Putamen (tissue), 1 donor: ENCODE measurements at regions not wholly inside any gene's neighbourhood (a gene's known extent, or its start where the extent isn't known, plus 50 kb on each side); places are given as distances from the start of the nearest gene placed in this dataset.

Source experiments
- DNase-seq: peaks from one replicate; pipeline ENCODE4 v3.0.0-alpha.2; 2016; ENCODE audit warnings: low spot score

DNA sequence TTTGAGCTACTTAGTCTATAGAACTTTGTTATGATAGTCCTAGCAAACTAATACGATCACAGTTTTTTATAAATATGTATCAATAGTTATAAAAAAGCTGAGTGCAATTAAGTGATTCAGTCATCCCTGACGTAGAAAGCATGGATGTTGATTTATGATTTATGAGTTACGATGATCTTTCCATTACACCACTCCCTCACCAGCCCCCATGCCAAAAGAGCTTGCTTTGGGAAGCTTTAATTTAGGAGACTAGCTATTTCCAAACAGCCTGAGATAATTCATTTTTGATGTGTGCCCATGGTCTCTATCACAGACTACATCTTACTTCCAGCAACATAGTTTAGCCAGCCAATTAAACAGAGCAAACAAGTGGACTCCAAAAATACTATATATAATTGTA, 256.8 kb downstream of the GABRG2 start:
- DNase-seq: no peak

DNA sequence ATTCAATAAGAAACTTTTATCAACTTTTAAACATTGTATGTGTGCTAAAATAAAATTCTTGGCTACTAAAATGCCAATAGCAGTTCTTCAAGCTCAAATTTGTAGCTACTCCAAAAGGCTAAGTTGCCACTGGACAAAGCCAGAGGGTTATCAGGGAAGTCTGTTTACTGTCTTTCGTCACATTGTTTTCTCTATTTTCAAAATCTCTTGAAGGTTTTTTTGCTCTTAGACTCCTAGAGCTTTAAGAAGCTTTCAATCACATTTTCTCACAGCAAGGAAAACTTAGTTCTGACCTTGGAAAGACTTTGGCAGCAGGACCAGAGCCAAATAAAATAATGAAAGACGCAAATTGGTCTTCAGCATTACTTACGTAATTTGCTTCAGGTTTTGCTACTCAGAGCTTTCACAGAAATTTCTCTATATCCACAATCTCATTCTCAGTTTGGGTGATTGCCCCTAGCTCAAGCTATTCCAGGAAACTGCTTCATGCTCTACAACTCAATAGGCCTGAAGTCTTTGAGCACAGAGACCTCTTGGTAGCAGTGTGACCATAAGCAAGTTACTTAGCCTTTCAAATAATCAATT, 257.7 kb downstream of the GABRG2 start:
- no peak for DNase-seq

DNA sequence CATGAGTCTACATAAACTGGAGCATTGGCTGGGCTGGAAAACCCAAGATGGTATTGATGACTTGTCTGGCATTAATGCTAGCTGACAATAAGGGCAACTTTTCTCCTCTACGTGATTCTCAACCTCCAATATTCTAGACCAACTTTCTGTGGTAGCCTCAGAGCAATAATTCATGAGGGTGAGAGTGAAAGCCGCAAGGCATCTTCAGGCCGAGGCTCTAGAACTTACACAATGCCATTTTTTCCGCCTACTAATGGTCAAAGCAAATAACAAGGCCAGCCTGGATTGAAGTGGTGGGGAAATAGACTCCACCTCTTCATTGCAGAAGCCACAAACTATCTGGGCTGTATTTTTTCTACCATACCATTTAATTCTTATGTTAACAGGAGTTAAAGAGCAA, 267.4 kb downstream of the GABRG2 start:
- DNase-seq: no peak

- DNase-seq: no peak
These were observed 292.9 kb downstream of the GABRG2 start for GRCh38 chr5:162360373-162360931.

GRCh38 chr5:162372256-162372655, 304.7 kb downstream of the GABRG2 start:
- no peak for DNase-seq

DNA sequence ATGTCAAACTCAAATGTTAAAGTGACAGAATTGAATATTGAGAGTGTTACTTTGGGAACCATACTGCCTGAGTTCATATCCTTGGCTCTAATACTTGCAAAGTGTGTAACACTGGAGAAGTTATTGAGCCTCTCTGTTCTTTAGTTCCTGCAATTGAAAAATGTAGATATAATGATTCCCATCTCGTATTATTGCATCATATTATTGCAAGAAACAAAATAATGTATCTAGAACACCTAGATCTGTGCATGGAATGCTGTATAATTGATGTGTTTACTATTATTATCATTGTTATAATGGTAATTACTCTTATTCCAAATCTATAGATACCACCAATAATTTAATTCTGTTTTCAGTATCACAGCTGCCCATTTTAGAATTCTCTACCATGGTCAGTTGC, 310.3 kb downstream of the GABRG2 start:
- no peak for DNase-seq

- peak; percentile 60 for DNase-seq
These were observed 315.3 kb downstream of the GABRG2 start for GRCh38 chr5:162382839-162383238.

DNA sequence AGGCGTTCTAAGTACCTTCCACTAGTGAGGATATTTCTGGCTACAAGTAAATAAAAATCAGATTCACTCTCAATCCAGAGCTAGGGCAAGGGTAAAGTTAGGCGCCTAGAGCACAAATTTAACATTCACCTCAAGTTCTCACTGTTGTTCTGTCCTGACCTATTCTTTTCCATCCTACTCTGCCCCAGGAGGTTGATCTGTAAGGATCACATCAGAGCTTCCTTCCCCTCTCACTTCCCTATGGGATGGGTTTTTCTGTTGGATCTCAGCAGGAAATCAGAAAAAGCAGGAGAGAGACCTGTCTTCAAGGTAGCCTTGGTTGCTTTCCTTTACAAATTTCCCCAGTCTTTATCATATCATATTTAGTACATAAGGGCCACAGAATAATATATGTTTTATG, 316.7 kb downstream of the GABRG2 start:
- no peak for DNase-seq

- DNase-seq: peak; percentile 37
These were observed 324.3 kb downstream of the GABRG2 start for GRCh38 chr5:162391833-162392232.

DNA sequence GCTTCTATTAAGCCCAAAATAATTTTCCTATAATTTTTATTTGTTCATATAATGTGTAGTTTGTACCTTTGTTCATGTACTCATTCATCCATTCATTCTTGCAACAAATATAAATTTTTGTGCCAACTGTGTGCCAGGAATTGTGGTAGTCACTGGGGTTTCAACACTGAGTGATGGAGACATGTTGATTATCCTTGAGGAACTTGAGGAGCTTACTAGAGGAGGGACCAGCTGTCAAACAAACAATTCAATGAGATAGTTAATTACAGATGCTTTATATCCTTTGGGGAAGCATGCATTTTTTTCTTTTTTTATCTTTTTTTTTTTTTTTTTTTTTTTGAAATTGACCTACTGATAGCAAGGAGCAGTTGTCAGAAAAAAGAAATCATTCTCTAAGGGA, 324.8 kb downstream of the GABRG2 start:
- no peak for DNase-seq

DNA sequence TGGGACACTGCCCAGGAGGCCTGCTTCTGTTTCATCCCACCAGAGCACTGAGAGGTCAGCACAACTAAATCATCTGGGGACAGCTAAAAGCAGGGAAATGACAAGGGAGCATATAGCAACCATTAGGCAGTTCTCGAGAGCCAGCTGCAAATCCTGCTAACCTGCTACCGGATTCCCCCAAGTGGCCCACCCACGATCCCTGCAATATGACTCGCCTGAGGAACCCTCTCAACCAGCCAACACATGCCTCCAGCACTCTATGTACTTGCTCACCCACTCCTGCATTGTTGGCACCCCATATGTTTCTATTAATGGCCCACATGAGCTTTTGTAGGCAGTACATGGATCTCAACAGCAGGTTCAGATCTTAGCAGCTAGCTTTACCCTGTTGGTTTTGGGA, 326.0 kb downstream of the GABRG2 start:
- no peak for DNase-seq

- DNase-seq: no peak
These were observed 340.0 kb downstream of the GABRG2 start for GRCh38 chr5:162407614-162408013.

DNA sequence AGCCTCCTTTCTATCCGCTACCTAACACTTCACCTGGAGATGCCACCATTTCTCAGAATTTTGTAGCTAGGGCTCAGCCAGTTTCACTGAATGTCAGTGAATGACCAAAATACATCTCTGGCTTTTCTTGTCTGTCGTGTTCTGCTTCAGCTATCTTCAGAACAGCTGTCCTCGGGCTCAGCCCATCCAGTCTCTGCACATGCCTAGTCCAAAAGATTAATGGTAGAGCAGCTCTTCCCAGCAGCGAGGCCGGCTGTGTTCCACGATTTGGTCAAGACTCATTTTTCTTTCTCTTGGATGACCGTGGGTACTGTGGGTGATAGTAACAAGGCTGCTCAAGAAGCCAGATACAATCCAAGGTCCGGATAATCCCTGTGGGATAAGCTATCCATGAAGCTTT, 342.8 kb downstream of the GABRG2 start:
- DNase-seq: no peak

DNA sequence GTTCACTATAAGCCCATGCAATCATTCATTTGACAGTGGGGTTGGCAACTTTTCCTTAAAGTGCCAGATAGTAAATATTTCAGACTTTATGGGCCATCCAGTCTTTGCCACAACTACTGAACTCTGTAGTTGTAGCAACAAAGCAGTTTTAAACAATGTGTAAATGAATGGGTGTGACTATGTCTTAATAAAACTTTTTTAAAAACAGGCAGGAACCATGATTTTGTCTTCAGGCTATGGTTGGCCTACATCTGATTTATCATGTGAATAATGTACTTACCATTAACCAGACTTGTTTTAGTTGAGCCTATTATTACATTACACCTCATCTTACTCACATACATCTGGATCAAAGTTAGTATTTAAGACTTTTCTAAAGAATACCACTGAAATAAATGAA, 361.6 kb downstream of the GABRG2 start:
- DNase-seq: no peak

GRCh38 chr5:162434281-162434680, 366.7 kb downstream of the GABRG2 start:
- no peak for DNase-seq

- DNase-seq: no peak
These were observed 368.5 kb downstream of the GABRG2 start for GRCh38 chr5:162436055-162436454.

GRCh38 chr5:162444129-162444762, 376.7 kb downstream of the GABRG2 start:
- DNase-seq: no peak

- DNase-seq: no peak
These were observed 388.5 kb downstream of the GABRG2 start for GRCh38 chr5:162456086-162456485.

- DNase-seq: no peak
These were observed 398.4 kb downstream of the GABRG2 start for GRCh38 chr5:162466011-162466410.

DNA sequence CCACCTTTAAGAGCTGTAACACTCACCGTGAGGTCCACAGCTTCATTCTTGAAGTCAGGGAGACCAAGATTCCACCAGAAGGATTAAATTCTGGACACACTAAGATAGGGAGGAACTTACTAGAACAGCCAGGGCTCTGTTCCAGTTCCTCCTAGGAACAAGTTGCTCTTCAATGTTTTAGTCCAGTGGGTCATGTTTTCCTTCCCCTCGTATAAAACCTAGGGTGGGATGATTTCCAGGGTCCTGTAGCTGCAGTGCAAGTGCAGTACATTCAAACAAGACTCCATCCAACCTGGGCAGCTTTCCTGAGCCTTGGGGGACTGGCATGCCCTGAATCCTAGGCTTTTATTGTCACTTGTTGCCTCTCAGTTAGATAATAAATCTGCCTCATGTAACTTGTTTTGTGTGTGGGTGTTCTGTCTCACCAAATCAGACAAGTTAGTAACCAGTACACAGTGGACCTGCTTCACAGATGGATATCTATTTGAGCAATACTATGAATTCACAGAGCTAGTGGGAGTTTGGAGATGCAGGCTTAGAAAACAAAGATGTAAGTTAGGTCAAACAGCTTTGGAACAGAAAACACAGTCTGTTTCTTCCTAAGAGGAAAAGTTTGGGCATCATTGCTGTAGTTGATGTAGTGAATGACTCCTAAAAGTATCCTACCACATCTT, 405.6 kb downstream of the GABRG2 start:
- no peak for DNase-seq

DNA sequence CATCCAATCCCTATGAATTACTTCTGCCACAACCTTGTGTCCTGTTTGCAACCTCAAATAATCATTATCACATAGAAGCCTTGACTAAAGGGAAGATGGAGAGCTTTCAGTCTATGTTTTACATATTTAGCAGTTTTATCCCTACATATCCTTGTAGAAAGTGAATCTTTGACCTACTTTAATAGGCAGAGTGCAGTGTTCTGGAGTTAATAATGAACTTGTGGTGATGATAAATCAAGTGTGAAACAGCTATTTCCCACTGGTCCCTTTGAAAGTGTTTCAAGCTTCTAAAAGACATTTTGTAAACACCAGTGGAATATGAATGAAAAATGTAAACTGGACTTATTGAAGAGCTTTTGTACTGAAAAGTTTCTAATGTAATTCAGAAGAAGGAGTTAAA, 406.7 kb downstream of the GABRG2 start:
- DNase-seq: no peak

DNA sequence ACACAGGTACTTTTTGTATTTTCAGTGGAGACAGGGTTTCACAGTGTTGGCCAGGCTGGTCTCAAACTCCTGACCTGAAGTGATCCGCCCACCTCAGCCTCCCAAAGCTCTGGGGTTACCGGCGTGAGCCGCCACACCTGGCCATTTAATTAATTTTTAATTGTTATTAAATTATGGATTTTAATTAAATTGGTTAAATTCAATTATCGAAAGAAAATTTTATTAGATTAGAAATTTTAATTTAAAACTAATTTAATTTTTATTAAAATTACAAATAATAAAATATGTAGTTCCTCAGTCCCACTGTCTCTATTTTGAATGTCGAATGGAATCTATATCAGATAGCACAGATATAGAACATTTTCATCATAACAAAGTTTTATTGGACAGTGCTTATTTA, 416.5 kb downstream of the GABRG2 start:
- no peak for DNase-seq

DNA sequence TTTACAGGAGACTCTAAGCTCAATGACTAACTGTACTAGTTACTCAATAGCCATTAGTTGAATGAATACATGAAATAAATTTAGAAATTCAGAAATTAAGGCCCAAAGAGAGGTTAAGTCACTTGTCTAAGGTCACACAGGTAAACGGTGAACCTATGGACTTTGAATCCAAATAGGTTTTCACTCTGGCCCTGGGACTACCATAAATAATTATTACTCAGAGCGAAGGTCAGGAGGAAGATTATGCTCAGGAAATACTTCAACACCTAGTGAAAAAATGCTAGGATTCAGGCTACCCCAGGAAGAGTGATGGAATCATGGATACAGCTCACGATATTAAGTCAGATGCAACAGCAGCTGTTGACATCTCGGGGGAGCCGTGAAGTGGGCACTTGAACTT, 417.4 kb downstream of the GABRG2 start:
- no peak for DNase-seq
